HEK293 (cell line): ENCODE measurements at regions not wholly inside any gene's neighbourhood (a gene's known extent, or its start where the extent isn't known, plus 50 kb on each side); places are given as distances from the start of the nearest gene placed in this dataset.
A peak's percentile ranks its signal among the peaks of the same experiment; 100 is the strongest.

ENCODE experiments used
- CTCF ChIA-PET: fragments of 350-600 bp; formaldehyde crosslinking; extraction: SDS; loops from one replicate; lab custom pipeline; 2021; ENCODE audit warnings: antibody characterized with exemption; lab: Yijun Ruan, JAX
- POLR2A ChIA-PET: fragments of 300-600 bp; formaldehyde crosslinking; extraction: SDS; loops from one replicate; lab custom pipeline; 2020; ENCODE audit warnings: antibody characterized with exemption, inconsistent platforms; lab: Yijun Ruan, JAX
- H3K27ac ChIP-seq: fragments of 200-500 bp; sonication (Bioruptor generic); 2 replicates; pipeline ENCODE4 v1.5.1; 2014; ENCODE audit warnings: low read depth, low read length, control low read depth, inconsistent platforms; ENCODE audit errors: extremely low read depth
- H3K36me3 ChIP-seq, 2 experiments: fragments of 200-500 bp in 1 of 2; sonication (Bioruptor generic) in 1 of 2; 1 replicate in 1 of 2; 2 replicates in 1 of 2; pipeline ENCODE4 v1.5.1; 2014 to 2017; ENCODE audit warnings: inconsistent platforms in 2 of 2, low read length in 2 of 2; ENCODE audit not compliant: control insufficient read depth in 2 of 2, insufficient read depth in 1 of 2
- H3K4me1 ChIP-seq: fragments of 200-500 bp; sonication (Bioruptor generic); 2 replicates; pipeline ENCODE4 v1.5.1; 2014; ENCODE audit warnings: mild to moderate bottlenecking, low read length, inconsistent platforms; ENCODE audit not compliant: control insufficient read depth, insufficient read depth
- H3K4me3 ChIP-seq: 2 replicates; pipeline ENCODE4 v1.5.1; 2011; ENCODE audit warnings: low read depth, mild to moderate bottlenecking, control low read depth, low read length, moderate library complexity
- H3K9me3 ChIP-seq: fragments of 200-500 bp; sonication (Bioruptor generic); 2 replicates; pipeline ENCODE4 v1.5.1; 2014; ENCODE audit warnings: low read depth, low read length, inconsistent platforms; ENCODE audit not compliant: control insufficient read depth, insufficient read depth
- BCL11A ChIP-seq: fragments of 450-650 bp; formaldehyde crosslinking; IDR thresholded peaks from 2 replicates; pipeline ENCODE4 v1.5.1; 2016; ENCODE audit warnings: low read depth, missing biosample characterization, missing genetic modification characterization
- GLIS2 ChIP-seq: fragments of 450-650 bp; formaldehyde crosslinking; IDR thresholded peaks from 2 replicates; pipeline ENCODE4 v1.5.1; 2016; ENCODE audit warnings: missing biosample characterization, missing genetic modification characterization
- MEIS1 ChIP-seq: sonication (generic); formaldehyde crosslinking; IDR thresholded peaks from 2 replicates; pipeline ENCODE4 v1.8.1; 2022; ENCODE audit warnings: missing genetic modification reagents, mild to moderate bottlenecking, borderline replicate concordance
- REST ChIP-seq: fragments of 450-650 bp; formaldehyde crosslinking; IDR thresholded peaks from 2 replicates; pipeline ENCODE4 v1.5.1; 2016; ENCODE audit warnings: missing biosample characterization, missing genetic modification characterization
- ZBTB8A ChIP-seq: fragments of 450-650 bp; formaldehyde crosslinking; IDR thresholded peaks from 2 replicates; pipeline ENCODE4 v1.5.1; 2016; ENCODE audit warnings: missing biosample characterization, missing genetic modification characterization
- ZNF138 ChIP-seq: fragments of 450-650 bp; formaldehyde crosslinking; IDR thresholded peaks from 2 replicates; pipeline ENCODE4 v1.5.1; 2016; ENCODE audit warnings: missing biosample characterization, missing genetic modification characterization, borderline replicate concordance
- ZNF202 ChIP-seq: fragments of 450-650 bp; formaldehyde crosslinking; IDR thresholded peaks from 2 replicates; pipeline ENCODE4 v1.5.1; 2016; ENCODE audit warnings: missing biosample characterization, missing genetic modification characterization, borderline replicate concordance
- ZNF239 ChIP-seq: fragments of 450-650 bp; formaldehyde crosslinking; IDR thresholded peaks from 2 replicates; pipeline ENCODE4 v1.5.1; 2016; ENCODE audit warnings: missing biosample characterization, missing genetic modification characterization
- ZNF292 ChIP-seq: fragments of 450-650 bp; formaldehyde crosslinking; IDR thresholded peaks from 2 replicates; pipeline ENCODE4 v1.5.1; 2016; ENCODE audit warnings: low read depth, missing biosample characterization, missing genetic modification characterization, borderline replicate concordance
- ZNF350 ChIP-seq: fragments of 450-650 bp; formaldehyde crosslinking; IDR thresholded peaks from 2 replicates; pipeline ENCODE4 v1.5.0; 2017; ENCODE audit warnings: missing biosample characterization, mild to moderate bottlenecking, missing genetic modification characterization
- ZNF426 ChIP-seq: fragments of 450-650 bp; formaldehyde crosslinking; IDR thresholded peaks from 2 replicates; pipeline ENCODE4 v1.5.1; 2017; ENCODE audit warnings: missing biosample characterization, missing genetic modification characterization, mild to moderate bottlenecking, inconsistent platforms, moderate library complexity
- ZNF510 ChIP-seq: fragments of 450-650 bp; formaldehyde crosslinking; IDR thresholded peaks from 2 replicates; pipeline ENCODE4 v1.5.1; 2018; ENCODE audit warnings: mild to moderate bottlenecking, missing genetic modification characterization, missing biosample characterization; ENCODE audit not compliant: insufficient replicate concordance
- ZNF518A ChIP-seq: fragments of 450-650 bp; formaldehyde crosslinking; conservative IDR thresholded peaks from 2 replicates; pipeline ENCODE4 v1.5.1; 2016; ENCODE audit warnings: low read depth, missing biosample characterization, missing genetic modification characterization
- ZNF530 ChIP-seq: fragments of 450-650 bp; formaldehyde crosslinking; IDR thresholded peaks from 2 replicates; pipeline ENCODE4 v1.5.1; 2016; ENCODE audit warnings: low read depth, missing biosample characterization, missing genetic modification characterization
- ZNF555 ChIP-seq: fragments of 450-650 bp; formaldehyde crosslinking; conservative IDR thresholded peaks from 2 replicates; pipeline ENCODE4 v1.5.1; 2017; ENCODE audit warnings: missing biosample characterization, mild to moderate bottlenecking, missing genetic modification characterization, inconsistent platforms
- ZNF558 ChIP-seq: fragments of 450-650 bp; formaldehyde crosslinking; IDR thresholded peaks from 2 replicates; pipeline ENCODE4 v1.5.1; 2016; ENCODE audit warnings: missing biosample characterization, missing genetic modification characterization
- ZNF571 ChIP-seq: fragments of 450-650 bp; formaldehyde crosslinking; IDR thresholded peaks from 2 replicates; pipeline ENCODE4 v1.5.0; 2017; ENCODE audit warnings: missing biosample characterization, missing genetic modification characterization
- ZNF623 ChIP-seq: fragments of 450-650 bp; formaldehyde crosslinking; IDR thresholded peaks from 2 replicates; pipeline ENCODE4 v1.5.1; 2016; ENCODE audit warnings: missing biosample characterization, missing genetic modification characterization
- ZNF645 ChIP-seq: fragments of 450-650 bp; formaldehyde crosslinking; IDR thresholded peaks from 2 replicates; pipeline ENCODE4; 2016; ENCODE audit warnings: missing biosample characterization, missing genetic modification characterization
- ZNF654 ChIP-seq: fragments of 450-650 bp; formaldehyde crosslinking; IDR thresholded peaks from 2 replicates; pipeline ENCODE4 v1.5.1; 2016; ENCODE audit warnings: low read depth, missing biosample characterization, missing genetic modification characterization
- ZNF707 ChIP-seq: fragments of 450-650 bp; formaldehyde crosslinking; IDR thresholded peaks from 2 replicates; pipeline ENCODE4 v1.5.1; 2016; ENCODE audit warnings: missing biosample characterization, missing genetic modification characterization

- Histone ChIP-seq H3K9me3 (no peaks in the 10 kb centered on the region), H3K4me3 (no peak overlapping the region), H3K27ac (no peak overlapping the region), H3K4me1 (no peaks in the 10 kb centered on the region), H3K36me3 (no peaks in the 10 kb centered on the region)
- TF ChIP-seq ZNF571 (tag by site-specific recombination), result no peak
- TF ChIP-seq GLIS2 (tag by site-specific recombination), result no peak
- TF ChIP-seq ZNF239 (tag by site-specific recombination), result no peak
- TF ChIP-seq ZNF350 (tag by site-specific recombination), result no peak
- CTCF ChIA-PET, result no interaction called here
- POLR2A ChIA-PET, result no interaction called here
Measured at GRCh38 chr13:61738236-61738750, 322.6 kb upstream of the PCDH20 start.

- Histone ChIP-seq H3K4me3 (no peak overlapping the region), H3K4me1 (no peaks in the 10 kb centered on the region), H3K9me3 (no peaks in the 10 kb centered on the region), H3K36me3 (no peaks in the 10 kb centered on the region), H3K27ac (no peak overlapping the region)
- CTCF ChIA-PET, result no interaction called here
- POLR2A ChIA-PET, result no interaction called here
- TF ChIP-seq ZNF645 (no peak), ZNF202 (tag by site-specific recombination) (0 out of 2 replicates have a peak, but pooled peaks have one; percentile 34), BCL11A (tag by site-specific recombination) (no peak), ZNF707 (tag by site-specific recombination) (no peak), ZNF510 (tag by site-specific recombination) (peak; percentile 60), ZNF623 (peak; percentile 60), REST (tag by site-specific recombination) (peak; percentile 77), ZNF292 (tag by site-specific recombination) (0 out of 2 replicates have a peak, but pooled peaks have one; percentile 54), ZNF654 (peak; percentile 21; the same call in 1 of the 2 replicates), MEIS1 (CRISPR knock-in tag) (no peak), ZBTB8A (tag by site-specific recombination) (peak; percentile 58), ZNF426 (tag by site-specific recombination) (peak; percentile 79), ZNF518A (tag by site-specific recombination) (peak; percentile 84), ZNF530 (tag by site-specific recombination) (0 out of 2 replicates have a peak, but pooled peaks have one; percentile 26), ZNF558 (tag by site-specific recombination) (peak; percentile 63; the same call in 1 of the 2 replicates), ZNF555 (tag by site-specific recombination) (peak; percentile 84), ZNF138 (tag by site-specific recombination) (0 out of 2 replicates have a peak, but pooled peaks have one; percentile 35)
Measured at GRCh38 chr13:61734683-61735082, 319.0 kb upstream of the PCDH20 start.
